HUES64 (cell line): ENCODE measurements at regions not wholly inside any gene's neighbourhood (a gene's known extent, or its start where the extent isn't known, plus 50 kb on each side); places are given as distances from the start of the nearest gene placed in this dataset.

ENCODE experiments used
- H3K27ac ChIP-seq: 2 replicates; pipeline ENCODE4 v1.7.0; 2013; ENCODE audit warnings: low read depth, low read length, inconsistent platforms
- H3K27me3 ChIP-seq: 2 replicates; pipeline ENCODE4 v1.6.1; 2013; ENCODE audit warnings: mild to moderate bottlenecking, low read length; ENCODE audit not compliant: insufficient read depth
- H3K36me3 ChIP-seq: 2 replicates; pipeline ENCODE4 v1.6.1; 2013; ENCODE audit warnings: mild to moderate bottlenecking, low read length; ENCODE audit not compliant: insufficient read depth
- H3K4me1 ChIP-seq: 2 replicates; pipeline ENCODE4 v1.6.1; 2013; ENCODE audit warnings: mild to moderate bottlenecking, low read length, moderate library complexity; ENCODE audit not compliant: insufficient read depth
- H3K4me3 ChIP-seq: 2 replicates; pipeline ENCODE4 v1.5.1; 2013; ENCODE audit warnings: mild to moderate bottlenecking, low read length, moderate library complexity
- H3K9ac ChIP-seq: 2 replicates; pipeline ENCODE4 v1.6.1; 2013; ENCODE audit warnings: mild to moderate bottlenecking, low read depth, low read length
- H3K9me3 ChIP-seq: 2 replicates; pipeline ENCODE4 v1.6.1; 2013; ENCODE audit warnings: low read depth, low read length; ENCODE audit not compliant: insufficient read depth
- WGBS: fragments of 150-250, 120-280 bp; methylation state at CpG from one replicate; pipeline ENCODE4 v1.1.7; 2013; ENCODE audit warnings: missing lambda C conversion rate; 5-methylcytosine and 5-hydroxymethylcytosine counted together

GRCh38 chr1:101290922-101291561 lies 54.2 kb downstream of the S1PR1 start:
- Histone ChIP-seq H3K9ac (no peak overlapping the region), H3K27ac (no peak overlapping the region)
- WGBS = 93% methylated on average over 3 of the region's 3 CpGs

GRCh38 chr1:101291562-101292380 lies 55.0 kb downstream of the S1PR1 start:
- no peaks in the 10 kb centered on the region for H3K9me3 ChIP-seq
- no peaks in the 10 kb centered on the region for H3K36me3 ChIP-seq
- WGBS = 73% methylated on average over 4 of the region's 4 CpGs
- H3K9ac ChIP-seq = no peak overlapping the region
- peaks cover 8% of the 10 kb centered on the region for H3K4me1 ChIP-seq
- no peak overlapping the region for H3K27ac ChIP-seq
- H3K27me3 ChIP-seq = no peaks in the 10 kb centered on the region
- no peak overlapping the region for H3K4me3 ChIP-seq

More at GRCh38 chr1:101290922-101291561, 54.2 kb downstream of the S1PR1 start:
- H3K4me1 ChIP-seq = peaks cover 8% of the 10 kb centered on the region
- H3K36me3 ChIP-seq = no peaks in the 10 kb centered on the region
- no peaks in the 10 kb centered on the region for H3K9me3 ChIP-seq
- no peaks in the 10 kb centered on the region for H3K27me3 ChIP-seq
- no peak overlapping the region for H3K4me3 ChIP-seq

GRCh38 chr1:101293461-101294051 lies 56.7 kb downstream of the S1PR1 start:
- Histone ChIP-seq H3K27ac (no peak overlapping the region), H3K4me1 (peaks cover 8% of the 10 kb centered on the region)
- WGBS = 91% methylated on average over 4 of the region's 4 CpGs

GRCh38 chr1:101295209-101295608 lies 58.4 kb downstream of the S1PR1 start:
- Histone ChIP-seq H3K36me3 (no peaks in the 10 kb centered on the region), H3K4me1 (peaks cover 8% of the 10 kb centered on the region), H3K9me3 (no peaks in the 10 kb centered on the region), H3K27me3 (no peaks in the 10 kb centered on the region), H3K9ac (no peak overlapping the region), H3K4me3 (no peak overlapping the region), H3K27ac (no peak overlapping the region)
- WGBS = 87% methylated on average over 4 of the region's 4 CpGs

More at GRCh38 chr1:101293461-101294051, 56.7 kb downstream of the S1PR1 start:
- Histone ChIP-seq H3K9me3 (no peaks in the 10 kb centered on the region), H3K36me3 (no peaks in the 10 kb centered on the region), H3K9ac (no peak overlapping the region), H3K27me3 (no peaks in the 10 kb centered on the region), H3K4me3 (no peak overlapping the region)

DNA sequence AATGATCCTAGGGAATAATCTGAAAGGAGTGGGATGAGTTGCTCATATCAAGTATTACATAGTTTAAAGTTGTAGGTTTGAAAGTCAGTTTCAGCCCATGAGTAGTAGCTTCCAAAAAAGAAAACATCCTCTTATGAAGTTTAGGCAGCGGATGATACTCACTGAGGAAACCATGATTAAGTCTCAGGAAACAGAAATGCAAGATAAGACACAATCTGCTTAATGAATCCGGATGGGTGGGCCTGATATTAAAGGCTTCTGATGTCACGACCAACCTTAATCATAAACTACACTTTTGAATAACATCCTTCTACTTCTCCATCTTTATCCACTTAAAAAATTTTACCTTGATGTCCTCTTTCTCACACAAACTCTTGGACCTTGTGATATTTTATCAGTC lies 61.8 kb downstream of the S1PR1 start:
- Histone ChIP-seq H3K9me3 (no peaks in the 10 kb centered on the region), H3K4me1 (no peaks in the 10 kb centered on the region), H3K36me3 (no peaks in the 10 kb centered on the region), H3K27ac (no peak overlapping the region), H3K9ac (no peak overlapping the region), H3K4me3 (no peak overlapping the region), H3K27me3 (no peaks in the 10 kb centered on the region)
- 94% methylated on average over 3 of the region's 3 CpGs for WGBS

DNA sequence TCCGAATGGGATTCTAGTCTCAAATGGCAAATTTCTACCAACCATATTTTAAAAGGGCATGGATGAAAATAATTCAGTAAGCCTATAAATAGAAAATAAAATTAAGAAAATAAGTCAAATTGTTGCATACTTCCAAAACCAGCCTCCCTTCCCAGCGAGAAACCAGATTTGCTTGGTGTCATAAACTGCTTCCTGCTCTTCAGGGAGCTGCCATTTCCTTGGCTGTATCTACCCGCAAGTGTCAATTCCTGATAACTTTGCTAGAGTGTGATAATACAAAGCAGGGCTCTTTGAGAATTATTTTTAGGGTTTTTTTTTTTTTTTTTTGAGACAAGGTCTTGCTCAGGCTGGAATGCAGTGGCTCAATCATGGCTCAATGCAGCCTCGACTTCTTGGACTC lies 62.3 kb downstream of the S1PR1 start:
- Histone ChIP-seq H3K27me3 (no peaks in the 10 kb centered on the region), H3K9me3 (no peaks in the 10 kb centered on the region), H3K27ac (no peak overlapping the region), H3K4me1 (no peaks in the 10 kb centered on the region), H3K9ac (no peak overlapping the region), H3K4me3 (no peak overlapping the region), H3K36me3 (no peaks in the 10 kb centered on the region)
- 98% methylated on average over 4 of the region's 4 CpGs for WGBS

DNA sequence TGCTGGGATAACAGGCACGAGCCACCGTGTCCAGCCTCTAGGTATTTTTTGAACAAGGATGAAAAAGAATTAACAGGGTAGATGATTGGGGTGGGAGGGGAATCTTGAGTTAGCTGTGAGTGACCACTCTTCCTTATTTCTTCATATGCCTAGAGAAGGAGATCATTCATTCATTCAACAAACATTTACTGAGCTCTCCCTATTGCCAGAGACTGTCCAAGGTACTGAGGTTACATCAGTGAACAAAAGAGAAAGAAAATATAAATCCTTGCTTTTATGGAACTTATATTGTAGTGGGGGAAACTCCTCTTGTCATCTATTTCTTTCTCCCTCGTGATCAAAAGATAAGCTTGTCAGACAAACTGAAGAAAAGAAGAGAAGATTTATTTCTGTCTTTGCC lies 62.9 kb downstream of the S1PR1 start:
- no peaks in the 10 kb centered on the region for H3K27me3 ChIP-seq
- no peaks in the 10 kb centered on the region for H3K4me1 ChIP-seq
- no peaks in the 10 kb centered on the region for H3K36me3 ChIP-seq
- no peak overlapping the region for H3K27ac ChIP-seq
- 93% methylated on average over 3 of the region's 3 CpGs for WGBS
- no peak overlapping the region for H3K9ac ChIP-seq
- H3K4me3 ChIP-seq = no peak overlapping the region
- no peaks in the 10 kb centered on the region for H3K9me3 ChIP-seq

- H3K27me3 ChIP-seq = no peaks in the 10 kb centered on the region
- no peak overlapping the region for H3K27ac ChIP-seq
- H3K9me3 ChIP-seq = no peaks in the 10 kb centered on the region
- no peak overlapping the region for H3K4me3 ChIP-seq
- H3K9ac ChIP-seq = no peak overlapping the region
- WGBS = 95% methylated on average over 7 of the region's 7 CpGs
- H3K4me1 ChIP-seq = no peaks in the 10 kb centered on the region
- no peaks in the 10 kb centered on the region for H3K36me3 ChIP-seq
These were observed 64.1 kb downstream of the S1PR1 start for GRCh38 chr1:101300916-101301315.

GRCh38 chr1:101301446-101302057 lies 64.7 kb downstream of the S1PR1 start:
- Histone ChIP-seq H3K27ac (no peak overlapping the region), H3K9ac (no peak overlapping the region), H3K27me3 (no peaks in the 10 kb centered on the region), H3K9me3 (no peaks in the 10 kb centered on the region), H3K4me3 (no peak overlapping the region), H3K4me1 (no peaks in the 10 kb centered on the region), H3K36me3 (no peaks in the 10 kb centered on the region)
- 93% methylated on average over 6 of the region's 6 CpGs for WGBS

DNA sequence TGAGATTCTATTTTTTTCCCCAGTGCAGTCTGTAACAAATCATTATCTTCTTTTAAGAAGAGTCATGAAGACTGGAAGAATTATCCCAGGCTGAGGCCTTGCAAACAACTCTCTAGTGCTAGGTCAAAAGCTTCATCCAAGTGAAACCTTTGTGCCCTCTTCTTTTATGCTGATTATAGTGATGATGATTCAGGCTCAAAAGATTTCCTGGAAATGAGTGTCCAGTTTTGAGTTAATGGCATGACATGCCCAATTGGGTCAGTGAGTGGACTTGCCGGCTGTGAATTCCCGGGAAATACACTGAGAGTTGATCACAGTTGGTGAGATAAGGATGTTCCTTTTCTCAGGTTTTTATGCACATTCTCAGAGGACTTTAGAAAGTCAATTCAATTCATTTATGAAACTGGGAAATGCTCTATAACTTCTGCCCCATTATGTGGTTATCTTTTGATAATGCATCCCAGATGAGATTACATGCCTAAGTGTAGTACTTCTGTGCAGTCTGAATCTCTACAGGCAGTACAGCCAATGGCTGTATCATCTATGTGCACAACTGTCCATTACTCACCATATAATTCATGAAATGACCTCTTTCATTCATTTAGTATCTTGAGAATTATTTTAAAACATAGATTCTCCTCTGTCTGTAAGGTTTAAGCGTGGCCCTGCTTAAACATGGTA lies 66.2 kb downstream of the S1PR1 start:
- Histone ChIP-seq H3K27ac (no peak overlapping the region), H3K9me3 (no peaks in the 10 kb centered on the region)
- 74% methylated on average over 3 of the region's 3 CpGs for WGBS

More for the DNA sequence above, 66.2 kb downstream of the S1PR1 start:
- H3K27me3 ChIP-seq = no peaks in the 10 kb centered on the region
- no peak overlapping the region for H3K4me3 ChIP-seq
- no peak overlapping the region for H3K9ac ChIP-seq
- no peaks in the 10 kb centered on the region for H3K36me3 ChIP-seq
- no peaks in the 10 kb centered on the region for H3K4me1 ChIP-seq
